Erythroblast (primary cell): ENCODE measurements at regions not wholly inside any gene's neighbourhood (a gene's known extent, or its start where the extent isn't known, plus 50 kb on each side); places are given as distances from the start of the nearest gene placed in this dataset.
"Not testable (repeated sequence)": the region's sequence is repeated elsewhere in the genome, so short reads cannot be mapped to it uniquely, and the experiment has no call there.

Source experiments
- DNase-seq, 2 experiments: peaks; one replicate each; lab custom pipeline; 2025; lab: John Stamatoyannopoulos, UW
- GATA1 ChIP-seq: IDR thresholded peaks from 2 replicates; pipeline ENCODE4 v1.6.1; 2011; ENCODE audit warnings: low read depth, mild to moderate bottlenecking, control low read depth, low read length, moderate library complexity
- POLR2A ChIP-seq: IDR thresholded peaks from 2 replicates; pipeline ENCODE4 v1.6.1; 2011; ENCODE audit warnings: mild to moderate bottlenecking, low read length

GRCh38 chr14:106808458-106808857 is 1282.1 kb downstream of the TMEM121 start:
- TF ChIP-seq POLR2A (no peak), GATA1 (no peak)
- no peak for DNase-seq

GRCh38 chr14:106808907-106809306 is 1282.5 kb downstream of the TMEM121 start:
- TF ChIP-seq POLR2A (no peak), GATA1 (no peak)
- DNase-seq: no peak

- TF ChIP-seq GATA1: no peak
- no peak for TF ChIP-seq POLR2A
- no peak for DNase-seq
Observed at GRCh38 chr14:106809615-106810014, 1283.2 kb downstream of the TMEM121 start.

- not testable (repeated sequence) for DNase-seq
Observed at GRCh38 chr14:106810168-106810567, 1283.8 kb downstream of the TMEM121 start.

GRCh38 chr14:106811162-106811561 is 1284.8 kb downstream of the TMEM121 start:
- TF ChIP-seq GATA1: no peak
- no peak for TF ChIP-seq POLR2A
- DNase-seq: no peak

GRCh38 chr14:106812788-106813476 is 1286.5 kb downstream of the TMEM121 start:
- TF ChIP-seq POLR2A: no peak
- no peak for DNase-seq

- DNase-seq: no peak
- no peak for TF ChIP-seq GATA1
- no peak for TF ChIP-seq POLR2A
Observed at GRCh38 chr14:106813477-106813823, 1287.1 kb downstream of the TMEM121 start.

GRCh38 chr14:106820119-106820518 is 1293.7 kb downstream of the TMEM121 start:
- TF ChIP-seq GATA1 (no peak), POLR2A (no peak)
- no peak for DNase-seq

GRCh38 chr14:106821119-106821518 is 1294.7 kb downstream of the TMEM121 start:
- DNase-seq: no peak
- no peak for TF ChIP-seq GATA1
- no peak for TF ChIP-seq POLR2A

GRCh38 chr14:106822905-106823304 is 1296.5 kb downstream of the TMEM121 start:
- no peak for DNase-seq
- TF ChIP-seq GATA1 (no peak), POLR2A (no peak)

GRCh38 chr14:106823552-106823951 is 1297.2 kb downstream of the TMEM121 start:
- TF ChIP-seq POLR2A: no peak
- no peak for TF ChIP-seq GATA1
- no peak for DNase-seq

GRCh38 chr14:106826833-106827369 is 1300.5 kb downstream of the TMEM121 start:
- TF ChIP-seq POLR2A (no peak), GATA1 (no peak)
- no peak for DNase-seq

- DNase-seq: peak; percentile 72 to 74
- TF ChIP-seq GATA1 (no peak), POLR2A (no peak)
Observed at GRCh38 chr14:106831322-106831720, 1304.9 kb downstream of the TMEM121 start.

- no peak for DNase-seq
- TF ChIP-seq GATA1 (no peak), POLR2A (no peak)
Observed at GRCh38 chr14:106837870-106838269, 1311.5 kb downstream of the TMEM121 start.
